ENCODE measurements at regions not wholly inside any gene's neighbourhood (a gene's known extent, or its start where the extent isn't known, plus 50 kb on each side); places are given as distances from the start of the nearest gene placed in this dataset.

DNA sequence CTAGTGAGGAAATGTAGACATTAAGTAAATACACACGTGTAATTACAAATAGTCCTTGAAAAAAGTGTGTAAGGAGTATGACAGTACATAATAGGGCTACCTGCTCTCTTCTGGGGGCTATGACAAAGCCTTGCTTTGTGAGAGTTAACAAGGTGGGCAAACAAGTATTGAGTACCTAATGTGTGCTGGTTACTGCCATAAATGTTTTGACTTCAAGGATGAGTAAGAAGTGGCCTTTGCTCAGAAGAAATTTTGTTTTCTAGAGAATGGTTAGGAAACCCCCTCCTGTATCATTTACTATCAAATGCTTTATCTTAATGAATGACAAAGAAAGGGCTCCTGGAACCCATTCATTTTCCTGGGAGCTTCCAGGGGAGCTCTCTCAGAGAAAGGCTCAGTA lies 167.0 kb upstream of the CASK start:
- Histone ChIP-seq H3K9me3 (no peaks in the 10 kb centered on the region), H3K4me1 (peaks cover 0 to 10% (median 0%) of the 10 kb centered on the region in 4 donors), H3K36me3 (no peaks in the 10 kb centered on the region), H3K4me3 (no peak overlapping the region), H3K27me3 (peaks cover 0 to 3% of the 10 kb centered on the region in 2 donors), H3K27ac (no peak overlapping the region)
- DNase-seq (no peak), ATAC-seq (no peak)
- intact Hi-C loops (cut with DNase I) = no loop called here
- TF ChIP-seq, protein P1, sequence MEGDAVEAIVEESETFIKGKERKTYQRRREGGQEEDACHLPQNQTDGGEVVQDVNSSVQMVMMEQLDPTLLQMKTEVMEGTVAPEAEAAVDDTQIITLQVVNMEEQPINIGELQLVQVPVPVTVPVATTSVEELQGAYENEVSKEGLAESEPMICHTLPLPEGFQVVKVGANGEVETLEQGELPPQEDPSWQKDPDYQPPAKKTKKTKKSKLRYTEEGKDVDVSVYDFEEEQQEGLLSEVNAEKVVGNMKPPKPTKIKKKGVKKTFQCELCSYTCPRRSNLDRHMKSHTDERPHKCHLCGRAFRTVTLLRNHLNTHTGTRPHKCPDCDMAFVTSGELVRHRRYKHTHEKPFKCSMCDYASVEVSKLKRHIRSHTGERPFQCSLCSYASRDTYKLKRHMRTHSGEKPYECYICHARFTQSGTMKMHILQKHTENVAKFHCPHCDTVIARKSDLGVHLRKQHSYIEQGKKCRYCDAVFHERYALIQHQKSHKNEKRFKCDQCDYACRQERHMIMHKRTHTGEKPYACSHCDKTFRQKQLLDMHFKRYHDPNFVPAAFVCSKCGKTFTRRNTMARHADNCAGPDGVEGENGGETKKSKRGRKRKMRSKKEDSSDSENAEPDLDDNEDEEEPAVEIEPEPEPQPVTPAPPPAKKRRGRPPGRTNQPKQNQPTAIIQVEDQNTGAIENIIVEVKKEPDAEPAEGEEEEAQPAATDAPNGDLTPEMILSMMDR (IDR thresholded peaks at IDR 0.05) = no peak
- no peak for TF ChIP-seq POLR2A (IDR thresholded peaks at IDR 0.05)
- WGBS (ENCODE audit: insufficient coverage, low coverage, low lambda C conversion rate, missing lambda C conversion rate) = 44% methylated on average over 1 of the region's 1 CpG

DNA sequence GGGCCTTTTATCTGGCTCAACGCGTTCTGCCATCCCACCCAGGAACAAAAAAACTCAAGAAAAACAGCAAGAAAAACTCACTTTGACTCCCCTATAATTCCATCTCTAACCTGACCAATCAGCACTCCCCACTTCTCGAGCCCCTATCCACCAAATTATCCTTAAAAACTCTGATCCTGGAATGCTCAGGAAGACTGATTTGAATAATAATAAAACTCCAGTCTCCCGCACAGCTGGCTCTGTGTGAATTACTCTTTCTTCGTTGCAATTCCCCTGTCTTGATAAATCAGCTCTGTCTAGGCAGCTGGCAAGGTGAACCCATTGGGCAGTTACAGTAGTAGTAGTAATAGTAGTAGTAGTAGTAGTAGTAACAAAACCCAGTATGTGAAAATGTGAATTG lies 165.7 kb upstream of the CASK start:
- DNase-seq (no peak), ATAC-seq (no peak)
- no peaks in the 10 kb centered on the region for H3K9me3 ChIP-seq
- TF ChIP-seq POLR2A (IDR thresholded peaks at IDR 0.05) = no peak
- TF ChIP-seq, protein P1 (IDR thresholded peaks at IDR 0.05) = no peak
- intact Hi-C loops (cut with DNase I) = no loop called here
- peaks cover 0 to 3% of the 10 kb centered on the region in 2 donors for H3K27me3 ChIP-seq
- 60% methylated on average over 5 of the region's 5 CpGs for WGBS (ENCODE audit: insufficient coverage, low coverage, low lambda C conversion rate, missing lambda C conversion rate)
- peaks cover 0 to 5% (median 0%) of the 10 kb centered on the region in 4 donors for H3K4me1 ChIP-seq
- H3K36me3 ChIP-seq = no peaks in the 10 kb centered on the region
- no peak overlapping the region for H3K4me3 ChIP-seq
- no peak overlapping the region for H3K27ac ChIP-seq

DNA sequence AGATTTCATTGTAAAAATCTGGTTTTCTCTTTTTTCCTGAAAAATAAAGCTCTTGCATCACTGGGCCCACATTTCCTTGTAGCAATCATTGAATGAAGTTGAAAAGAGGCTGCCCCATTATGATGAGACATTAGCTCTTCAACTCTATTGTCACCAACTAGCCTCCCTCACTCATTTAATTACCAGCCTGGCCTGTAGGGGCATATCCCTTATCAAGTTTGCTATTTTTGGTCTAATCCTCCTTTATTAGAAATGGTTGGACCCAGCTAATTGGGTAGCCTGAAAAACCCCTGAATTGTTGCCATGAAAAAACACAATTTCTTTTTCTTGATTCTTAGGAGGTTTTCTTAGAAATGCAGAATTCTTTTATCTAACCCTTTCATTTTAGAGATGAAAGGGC lies 164.6 kb upstream of the CASK start:
- Histone ChIP-seq H3K9me3 (no peaks in the 10 kb centered on the region), H3K36me3 (no peaks in the 10 kb centered on the region), H3K4me1 (no peaks in the 10 kb centered on the region), H3K27ac (no peak overlapping the region), H3K27me3 (peaks cover 0 to 3% of the 10 kb centered on the region in 2 donors), H3K4me3 (no peak overlapping the region)
- DNase-seq = no peak
- intact Hi-C loops (cut with DNase I) = no loop called here
- ATAC-seq = no peak
- no peak for TF ChIP-seq POLR2A (IDR thresholded peaks at IDR 0.05)
- TF ChIP-seq, protein P1 (IDR thresholded peaks at IDR 0.05) = no peak

DNA sequence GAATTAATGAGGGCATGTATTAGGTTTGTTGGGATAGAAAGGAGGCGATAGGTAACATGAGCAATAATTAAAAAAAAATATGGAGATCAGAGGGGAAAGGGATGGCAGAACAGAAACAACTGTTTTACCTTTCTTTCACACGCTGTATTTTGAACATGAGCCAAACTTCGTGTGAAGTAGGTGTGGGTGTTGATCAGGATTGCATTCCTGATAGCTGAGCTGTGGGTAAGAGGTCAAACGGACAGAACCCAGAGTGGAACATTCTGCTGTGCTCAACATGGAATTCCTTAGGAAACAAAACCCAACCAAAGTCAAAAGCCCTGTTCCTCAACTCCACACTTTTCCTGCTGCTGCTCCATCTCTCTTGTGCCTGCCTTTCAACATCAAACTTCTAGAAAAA lies 162.5 kb upstream of the CASK start:
- DNase-seq (no peak), ATAC-seq (peak in 1 of 4 donors; percentile 46)
- Histone ChIP-seq H3K4me3 (no peak overlapping the region), H3K9me3 (no peaks in the 10 kb centered on the region), H3K27me3 (peaks cover 0 to 7% of the 10 kb centered on the region in 2 donors), H3K27ac (no peak overlapping the region), H3K36me3 (no peaks in the 10 kb centered on the region), H3K4me1 (no peaks in the 10 kb centered on the region)
- TF ChIP-seq POLR2A (IDR thresholded peaks at IDR 0.05) = no peak
- TF ChIP-seq, protein P1 (IDR thresholded peaks at IDR 0.05) = no peak
- WGBS (ENCODE audit: insufficient coverage, low coverage, low lambda C conversion rate, missing lambda C conversion rate) = 36% methylated on average over 4 of the region's 4 CpGs
- intact Hi-C loops (cut with DNase I) = no loop called here

DNA sequence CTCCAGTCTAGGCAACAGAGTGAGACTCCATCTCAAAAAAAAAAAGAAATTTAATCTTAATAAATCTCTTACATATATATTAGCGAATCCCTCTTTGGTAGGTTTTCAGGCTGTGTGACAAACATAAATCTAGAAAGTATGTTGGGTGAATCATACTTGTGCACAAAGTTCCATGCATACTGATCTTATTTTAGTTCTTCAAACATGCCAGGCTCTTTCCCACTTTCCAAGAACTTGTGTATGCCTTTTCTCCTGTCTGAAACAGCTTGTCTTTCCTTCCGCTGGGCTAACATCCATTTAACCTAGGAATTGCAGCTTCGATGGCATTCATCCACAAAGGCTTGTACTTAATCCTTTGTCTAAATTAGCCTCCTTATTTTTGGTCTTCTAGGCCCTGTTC lies 156.6 kb upstream of the CASK start:
- 83% methylated on average over 3 of the region's 3 CpGs for whole genome bisulfite sequencing (ENCODE audit: insufficient coverage, low coverage, low lambda C conversion rate, missing lambda C conversion rate)
- Histone ChIP-seq H3K4me1 (no peaks in the 10 kb centered on the region), H3K27me3 (peaks cover 0 to 4% of the 10 kb centered on the region in 2 donors), H3K27ac (no peak overlapping the region), H3K36me3 (no peaks in the 10 kb centered on the region), H3K9me3 (no peaks in the 10 kb centered on the region), H3K4me3 (no peak overlapping the region)
- ATAC-seq = no peak
- no peak for DNase-seq
- intact Hi-C loops (cut with DNase I) = no loop called here
- TF ChIP-seq POLR2A (IDR thresholded peaks at IDR 0.05) = no peak
- TF ChIP-seq, protein P1 (IDR thresholded peaks at IDR 0.05) = no peak
